ENCODE measurements at regions not wholly inside any gene's neighbourhood (a gene's known extent, or its start where the extent isn't known, plus 50 kb on each side); places are given as distances from the start of the nearest gene placed in this dataset.

DNA sequence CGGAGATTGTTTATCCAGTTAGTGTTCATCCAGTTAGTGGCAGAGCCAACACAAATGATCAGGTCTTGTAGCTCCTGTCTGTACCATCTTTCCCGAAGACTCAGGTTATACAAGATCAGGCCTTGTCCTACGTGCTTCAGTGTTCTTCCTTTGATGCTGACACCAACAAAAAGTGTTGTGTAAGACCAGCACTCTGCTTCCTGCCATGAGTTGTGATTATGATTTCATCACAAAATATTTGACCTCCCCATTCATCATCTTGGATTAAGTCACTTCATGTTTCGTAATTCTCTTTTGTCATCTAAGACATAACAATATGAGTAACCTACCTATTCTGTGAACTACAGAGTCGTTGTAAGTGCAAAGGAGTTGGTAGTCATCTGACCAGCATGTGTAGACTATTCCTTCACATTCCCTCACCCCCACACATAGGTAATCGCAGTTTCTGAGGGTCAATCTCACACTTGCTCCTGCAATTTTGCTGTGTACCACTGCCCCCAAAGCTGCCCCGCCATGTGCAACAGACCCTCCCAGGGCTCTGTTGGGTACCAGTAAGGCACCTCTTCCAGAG is 135.6 kb upstream of the SLC22A23 start:
- intact Hi-C loops (cut with micrococcal nuclease) = no loop called here
- H3K36me3 Mint-ChIP-seq = no peaks in the 10 kb centered on the region
- CTCF ChIA-PET = no interaction called here
- H3K27ac Mint-ChIP-seq = no peak overlapping the region
- no peak overlapping the region for H3K4me3 Mint-ChIP-seq
- H3K27me3 Mint-ChIP-seq = peaks cover 9% of the 10 kb centered on the region
- POLR2A ChIA-PET = no interaction called here
- H3K9me3 Mint-ChIP-seq = peaks cover 4% of the 10 kb centered on the region
- H3K4me1 Mint-ChIP-seq (ENCODE audit: low read depth) = no peaks in the 10 kb centered on the region
- DNase-seq = no peak

DNA sequence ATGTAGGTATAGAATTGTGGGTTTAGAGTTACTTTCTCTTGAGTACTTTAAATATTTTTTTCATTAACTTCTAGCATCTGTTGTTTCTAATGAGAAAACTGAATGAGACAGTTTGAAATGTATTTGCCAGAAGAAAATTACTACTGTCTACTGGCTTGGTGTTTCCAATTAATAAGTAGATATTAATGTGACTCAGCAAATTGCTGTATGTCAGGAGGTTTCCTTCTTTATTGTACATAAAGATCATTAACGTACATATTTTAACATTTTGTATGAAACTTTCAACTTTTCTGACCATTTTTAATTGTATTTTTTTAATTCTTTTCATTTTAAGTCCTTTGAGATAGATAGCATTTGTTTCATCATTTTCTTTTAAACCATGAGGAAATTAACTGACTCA is 135.1 kb upstream of the SLC22A23 start:
- peaks cover 8% of the 10 kb centered on the region for H3K9me3 Mint-ChIP-seq
- intact Hi-C loops (cut with micrococcal nuclease) = no loop called here
- no peak for DNase-seq
- peaks cover 13% of the 10 kb centered on the region for H3K27me3 Mint-ChIP-seq
- no peaks in the 10 kb centered on the region for H3K4me1 Mint-ChIP-seq (ENCODE audit: low read depth)
- H3K27ac Mint-ChIP-seq = no peak overlapping the region
- H3K36me3 Mint-ChIP-seq = peaks cover 4% of the 10 kb centered on the region
- CTCF ChIA-PET = no interaction called here
- no peak overlapping the region for H3K4me3 Mint-ChIP-seq
- POLR2A ChIA-PET = no interaction called here

DNA sequence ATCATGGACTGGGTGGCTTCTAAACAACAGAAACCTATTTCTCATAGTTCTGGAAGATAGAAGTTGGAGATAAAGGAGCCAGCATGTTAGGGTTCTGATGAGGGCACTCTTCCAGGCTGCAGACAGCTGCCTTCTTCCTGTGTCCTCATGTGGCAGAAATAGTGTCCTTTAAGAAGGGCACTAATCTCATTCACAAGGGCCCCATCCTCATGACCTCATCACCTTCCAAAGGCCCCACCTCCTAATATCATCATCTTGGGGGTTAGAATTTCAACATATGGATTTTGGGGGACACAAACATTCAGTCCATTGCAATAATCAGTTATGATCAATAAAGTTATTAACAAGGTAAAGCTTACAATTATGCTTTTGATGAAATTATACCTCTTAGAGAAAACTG is 130.8 kb upstream of the SLC22A23 start:
- ChIA-PET POLR2A (no interaction called here), CTCF (no interaction called here)
- Mint-ChIP-seq H3K9me3 (peaks cover 8% of the 10 kb centered on the region), H3K27ac (no peak overlapping the region), H3K4me3 (no peak overlapping the region), H3K27me3 (peaks cover 25% of the 10 kb centered on the region), H3K4me1 (ENCODE audit: low read depth) (no peaks in the 10 kb centered on the region), H3K36me3 (peaks cover 6% of the 10 kb centered on the region)
- DNase-seq = no peak
- intact Hi-C loops (cut with micrococcal nuclease) = no loop called here

DNA sequence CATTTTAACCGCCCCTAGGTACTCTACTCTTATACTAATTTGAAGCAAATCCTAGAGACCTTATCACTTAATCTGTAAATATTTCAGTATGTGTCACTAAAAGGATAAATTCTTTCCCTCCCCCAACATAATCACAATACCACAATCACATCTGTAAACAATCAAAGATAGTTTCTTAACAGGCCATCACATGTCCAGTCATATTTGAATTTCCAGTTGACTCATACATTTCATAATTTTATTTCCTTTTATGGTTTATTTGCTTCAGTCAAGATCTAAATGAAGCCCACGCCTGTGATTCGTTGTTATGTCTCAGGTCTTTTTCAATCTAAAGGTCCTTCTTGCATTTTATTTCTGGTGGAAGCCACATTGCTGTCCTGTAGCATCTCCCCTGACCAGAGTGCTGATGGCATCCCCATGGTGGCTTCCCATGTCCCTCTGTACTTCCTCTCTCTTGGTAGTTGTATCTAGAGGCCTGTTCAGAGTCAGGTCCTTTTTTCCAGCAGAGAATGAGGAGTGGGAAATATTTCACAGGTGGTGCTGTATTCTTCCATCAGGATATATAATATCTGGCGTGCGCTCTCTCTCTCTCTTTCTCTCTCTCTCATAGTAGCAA is 128.6 kb upstream of the SLC22A23 start:
- ChIA-PET POLR2A (no interaction called here), CTCF (no interaction called here)
- no peak for DNase-seq
- intact Hi-C loops (cut with micrococcal nuclease) = no loop called here
- peaks cover 6% of the 10 kb centered on the region for H3K36me3 Mint-ChIP-seq
- peaks cover 8% of the 10 kb centered on the region for H3K9me3 Mint-ChIP-seq
- no peak overlapping the region for H3K4me3 Mint-ChIP-seq
- no peak overlapping the region for H3K27ac Mint-ChIP-seq
- H3K27me3 Mint-ChIP-seq = peaks cover 29% of the 10 kb centered on the region
- H3K4me1 Mint-ChIP-seq (ENCODE audit: low read depth) = no peaks in the 10 kb centered on the region

DNA sequence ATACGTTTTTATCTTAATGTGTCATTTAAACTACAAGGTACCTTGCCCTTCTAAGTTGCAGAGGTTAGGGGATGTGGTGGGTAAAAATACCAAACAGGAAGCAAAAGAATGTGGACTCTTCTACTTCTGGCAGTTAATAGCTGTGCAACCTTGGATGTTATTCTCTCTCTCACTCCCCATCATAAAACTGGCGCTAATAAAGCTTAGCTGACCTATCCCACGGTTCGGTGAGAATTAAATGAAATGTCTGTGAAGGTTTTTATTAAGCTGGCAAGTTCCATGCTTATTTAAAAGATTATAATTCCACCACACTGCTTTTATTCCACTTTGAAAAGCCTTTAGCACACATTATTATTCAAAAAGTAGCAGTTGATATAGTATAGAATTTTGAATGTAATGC is 127.8 kb upstream of the SLC22A23 start:
- ChIA-PET POLR2A (no interaction called here), CTCF (no interaction called here)
- Mint-ChIP-seq H3K9me3 (peaks cover 8% of the 10 kb centered on the region), H3K4me1 (ENCODE audit: low read depth) (no peaks in the 10 kb centered on the region), H3K27me3 (peaks cover 26% of the 10 kb centered on the region), H3K27ac (no peak overlapping the region), H3K4me3 (no peak overlapping the region), H3K36me3 (peaks cover 6% of the 10 kb centered on the region)
- DNase-seq = no peak
- intact Hi-C loops (cut with micrococcal nuclease) = no loop called here

DNA sequence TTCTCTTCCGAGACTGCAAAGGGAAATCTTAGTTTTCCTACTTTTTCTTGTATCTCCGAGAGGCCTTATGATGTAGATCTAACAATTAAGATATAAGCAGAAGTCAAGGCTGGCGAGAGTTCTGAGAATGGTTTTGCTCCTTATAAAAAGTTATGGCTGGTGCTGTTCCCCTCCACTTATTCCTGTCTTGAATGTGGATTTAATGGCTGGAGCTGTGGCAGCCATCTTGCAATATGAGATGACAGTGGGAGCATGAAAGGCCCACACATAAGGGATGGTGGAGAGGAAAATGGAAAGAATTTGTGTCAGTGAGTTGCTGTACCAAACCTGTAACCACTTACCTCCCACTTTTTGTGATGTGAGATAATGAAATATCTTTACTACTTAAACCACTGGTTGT is 124.6 kb upstream of the SLC22A23 start:
- DNase-seq = no peak

DNA sequence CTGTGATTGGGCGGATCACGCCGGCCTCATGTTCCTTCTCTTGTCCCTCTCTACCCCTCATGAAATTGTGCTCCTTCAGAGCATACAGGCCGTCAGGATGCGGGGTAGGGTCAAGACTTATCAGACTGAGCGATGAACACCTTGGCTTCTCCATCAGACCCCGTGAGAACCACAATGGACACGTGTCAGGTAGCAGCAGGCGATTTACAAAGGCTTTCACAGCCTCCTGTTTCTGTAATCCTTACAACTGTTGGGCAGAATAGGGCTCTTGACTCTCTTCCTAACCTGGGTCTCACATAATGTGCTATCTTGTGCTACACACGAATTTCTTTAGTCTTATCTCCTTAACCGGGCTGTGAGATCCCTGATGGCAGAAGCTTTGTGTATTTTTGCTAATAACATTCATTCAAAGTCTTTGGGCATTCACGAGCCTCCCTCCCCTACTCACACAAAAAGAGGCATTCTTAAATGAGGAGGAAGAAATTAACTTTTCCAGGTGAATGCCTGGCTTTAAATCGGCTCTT is 122.9 kb upstream of the SLC22A23 start:
- H3K36me3 Mint-ChIP-seq = no peaks in the 10 kb centered on the region
- POLR2A ChIA-PET = no interaction called here

More for the DNA sequence above, 124.6 kb upstream of the SLC22A23 start:
- no peaks in the 10 kb centered on the region for H3K4me1 Mint-ChIP-seq (ENCODE audit: low read depth)
- no peak overlapping the region for H3K4me3 Mint-ChIP-seq
- peaks cover 18% of the 10 kb centered on the region for H3K27me3 Mint-ChIP-seq
- intact Hi-C loops (cut with micrococcal nuclease) = no loop called here
- H3K36me3 Mint-ChIP-seq = no peaks in the 10 kb centered on the region
- CTCF ChIA-PET = no interaction called here
- H3K9me3 Mint-ChIP-seq = no peaks in the 10 kb centered on the region
- no peak overlapping the region for H3K27ac Mint-ChIP-seq
- POLR2A ChIA-PET = no interaction called here

DNA sequence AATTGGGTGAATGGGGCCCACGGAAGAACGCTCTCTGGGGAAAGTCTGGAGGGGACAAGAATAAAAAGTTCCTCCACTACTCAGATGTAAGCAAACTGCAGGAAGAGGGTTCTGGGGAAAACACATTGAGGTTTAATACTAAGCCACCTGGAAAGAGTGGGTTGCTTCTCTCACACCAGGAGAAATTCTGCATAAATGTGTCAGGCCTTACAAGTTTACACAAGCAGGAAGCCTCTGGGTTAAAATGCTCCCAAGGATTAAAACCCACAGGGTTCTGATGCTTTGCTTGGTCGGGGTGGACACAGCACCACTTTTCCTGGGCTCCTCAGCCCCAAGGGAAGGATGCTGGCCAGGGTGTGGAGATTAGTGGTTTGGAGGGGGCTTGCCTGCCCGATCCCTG is 122.1 kb upstream of the SLC22A23 start:
- Mint-ChIP-seq H3K27ac (no peak overlapping the region), H3K27me3 (peaks cover 19% of the 10 kb centered on the region), H3K36me3 (no peaks in the 10 kb centered on the region), H3K4me3 (no peak overlapping the region), H3K9me3 (no peaks in the 10 kb centered on the region), H3K4me1 (ENCODE audit: low read depth) (no peaks in the 10 kb centered on the region)
- DNase-seq = no peak
- intact Hi-C loops (cut with micrococcal nuclease) = no loop called here
- ChIA-PET CTCF (no interaction called here), POLR2A (no interaction called here)

More for the DNA sequence above, 122.9 kb upstream of the SLC22A23 start:
- CTCF ChIA-PET = no interaction called here
- DNase-seq = no peak
- intact Hi-C loops (cut with micrococcal nuclease) = no loop called here
- H3K4me1 Mint-ChIP-seq (ENCODE audit: low read depth) = no peaks in the 10 kb centered on the region
- H3K9me3 Mint-ChIP-seq = no peaks in the 10 kb centered on the region
- no peak overlapping the region for H3K4me3 Mint-ChIP-seq
- peaks cover 18% of the 10 kb centered on the region for H3K27me3 Mint-ChIP-seq
- H3K27ac Mint-ChIP-seq = no peak overlapping the region

DNA sequence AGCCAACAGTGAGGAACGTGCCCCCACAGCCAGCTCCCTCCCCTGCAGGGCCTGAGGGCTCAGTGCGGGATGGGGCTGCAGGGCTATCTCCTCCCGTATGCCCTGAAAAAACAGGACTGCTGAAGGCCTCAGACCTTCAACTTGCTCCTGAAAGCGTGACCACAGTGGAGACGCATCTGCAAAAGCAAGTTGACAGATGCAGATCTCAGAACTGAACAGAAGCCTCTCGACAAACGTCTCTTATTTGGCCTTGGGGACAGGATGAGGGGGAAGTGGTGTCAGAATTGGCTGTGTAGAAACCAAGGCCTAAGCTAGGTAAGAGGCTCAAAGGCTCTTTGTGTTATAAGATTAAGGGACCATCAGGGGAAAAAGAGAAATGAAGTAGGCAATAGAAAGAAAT is 120.7 kb upstream of the SLC22A23 start:
- no peaks in the 10 kb centered on the region for H3K4me1 Mint-ChIP-seq (ENCODE audit: low read depth)
- no peaks in the 10 kb centered on the region for H3K9me3 Mint-ChIP-seq
- H3K4me3 Mint-ChIP-seq = no peak overlapping the region
- DNase-seq = no peak
- ChIA-PET CTCF (no interaction called here), POLR2A (no interaction called here)
- H3K27me3 Mint-ChIP-seq = peaks cover 12% of the 10 kb centered on the region
- intact Hi-C loops (cut with micrococcal nuclease) = no loop called here
- no peak overlapping the region for H3K27ac Mint-ChIP-seq
- no peaks in the 10 kb centered on the region for H3K36me3 Mint-ChIP-seq

DNA sequence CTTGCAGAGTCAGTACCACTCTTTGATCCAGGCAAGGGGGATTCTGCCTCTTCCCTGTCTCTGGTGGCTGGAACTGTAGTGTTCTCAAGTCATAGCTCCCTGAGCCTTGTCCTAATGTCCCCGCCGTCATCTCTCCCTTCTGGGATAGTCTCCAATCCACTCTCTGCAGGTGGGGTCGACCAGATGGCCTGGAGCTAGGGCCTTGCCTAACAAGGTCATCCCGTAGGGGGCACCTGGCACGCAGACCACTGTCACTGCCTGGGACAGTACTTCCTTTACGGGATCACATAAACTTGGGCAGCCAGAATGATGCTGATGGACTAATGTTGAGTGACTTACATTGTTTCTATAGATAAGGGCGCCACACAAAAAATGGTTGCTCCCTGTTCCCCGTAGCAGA is 118.9 kb upstream of the SLC22A23 start:
- intact Hi-C loops (cut with micrococcal nuclease) = no loop called here
- H3K9me3 Mint-ChIP-seq = no peaks in the 10 kb centered on the region
- DNase-seq = no peak
- ChIA-PET POLR2A (no interaction called here), CTCF (no interaction called here)
- H3K4me3 Mint-ChIP-seq = no peak overlapping the region
- no peak overlapping the region for H3K27ac Mint-ChIP-seq
- no peaks in the 10 kb centered on the region for H3K36me3 Mint-ChIP-seq
- peaks cover 7% of the 10 kb centered on the region for H3K27me3 Mint-ChIP-seq
- H3K4me1 Mint-ChIP-seq (ENCODE audit: low read depth) = no peaks in the 10 kb centered on the region

DNA sequence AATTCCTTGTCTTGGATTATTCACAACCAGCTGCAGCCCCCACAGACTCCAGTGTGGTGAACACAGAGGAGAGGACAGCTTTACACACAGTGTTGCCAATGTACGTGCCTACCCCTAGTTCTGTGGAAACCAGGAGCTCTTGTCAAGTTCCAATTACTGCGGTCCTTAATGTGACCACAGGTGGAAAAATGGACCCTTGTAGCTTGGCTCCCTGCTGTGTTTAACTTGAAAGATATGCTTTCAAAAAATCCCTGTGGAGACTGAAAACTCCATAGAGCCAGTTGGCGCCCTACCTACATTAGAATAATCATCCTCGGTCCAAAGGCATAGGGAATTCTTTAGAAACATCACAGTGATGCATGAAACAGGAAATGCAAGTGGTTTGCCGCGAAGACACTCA is 118.3 kb upstream of the SLC22A23 start:
- H3K9me3 Mint-ChIP-seq = no peaks in the 10 kb centered on the region
- no peaks in the 10 kb centered on the region for H3K4me1 Mint-ChIP-seq (ENCODE audit: low read depth)
- intact Hi-C loops (cut with micrococcal nuclease) = no loop called here
- no peak for DNase-seq
- peaks cover 9% of the 10 kb centered on the region for H3K27me3 Mint-ChIP-seq
- no peak overlapping the region for H3K27ac Mint-ChIP-seq
- POLR2A ChIA-PET = no interaction called here
- H3K36me3 Mint-ChIP-seq = no peaks in the 10 kb centered on the region
- CTCF ChIA-PET = no interaction called here
- no peak overlapping the region for H3K4me3 Mint-ChIP-seq

DNA sequence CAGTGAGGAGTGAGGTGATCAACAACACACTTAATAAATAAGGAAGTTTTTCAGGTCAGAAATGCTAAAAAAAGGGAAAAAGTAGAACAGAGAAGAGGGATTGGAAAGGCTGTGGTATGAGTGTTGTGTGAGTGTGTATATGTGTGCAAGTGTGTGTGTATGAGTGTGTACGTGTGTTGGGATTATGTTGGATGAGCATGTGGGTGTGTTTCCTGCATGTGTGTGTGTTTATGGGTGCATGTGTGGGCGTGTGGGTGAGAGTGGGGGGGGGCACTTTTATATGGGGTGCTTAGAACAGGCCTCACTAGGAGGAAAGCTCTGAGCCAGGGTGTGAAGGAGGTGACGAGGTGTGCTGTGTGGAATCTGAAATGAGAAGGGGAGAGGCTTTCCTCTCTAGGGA is 116.8 kb upstream of the SLC22A23 start:
- intact Hi-C loops (cut with micrococcal nuclease) = no loop called here
- no peak for DNase-seq
- H3K4me1 Mint-ChIP-seq (ENCODE audit: low read depth) = no peaks in the 10 kb centered on the region
- ChIA-PET POLR2A (no interaction called here), CTCF (no interaction called here)
- no peaks in the 10 kb centered on the region for H3K36me3 Mint-ChIP-seq
- no peak overlapping the region for H3K4me3 Mint-ChIP-seq
- peaks cover 9% of the 10 kb centered on the region for H3K27me3 Mint-ChIP-seq
- no peaks in the 10 kb centered on the region for H3K9me3 Mint-ChIP-seq
- H3K27ac Mint-ChIP-seq = no peak overlapping the region

DNA sequence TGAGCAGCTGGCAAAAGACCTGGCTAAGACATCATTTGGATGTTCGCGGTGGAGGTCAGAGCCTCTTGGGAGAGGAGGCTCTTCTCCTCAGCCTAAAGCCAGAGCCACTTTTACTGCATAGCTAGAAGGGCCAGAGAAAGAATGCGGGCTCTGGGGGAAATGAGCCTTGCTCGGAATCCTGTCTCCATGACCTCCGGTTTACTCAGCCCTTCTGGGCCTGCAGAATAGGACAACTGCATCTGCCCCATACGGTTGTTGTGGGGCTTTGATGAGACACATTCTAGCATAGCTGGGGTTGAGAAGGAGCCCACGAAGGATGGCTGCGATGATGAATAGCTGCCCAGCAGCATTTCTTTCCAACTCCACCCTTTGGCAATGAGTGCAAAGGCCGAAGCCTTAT is 115.0 kb upstream of the SLC22A23 start:
- POLR2A ChIA-PET = no interaction called here
- H3K27me3 Mint-ChIP-seq = peaks cover 9% of the 10 kb centered on the region
- no peak overlapping the region for H3K4me3 Mint-ChIP-seq
- CTCF ChIA-PET = no interaction called here
- intact Hi-C loops (cut with micrococcal nuclease) = no loop called here
- no peaks in the 10 kb centered on the region for H3K9me3 Mint-ChIP-seq
- DNase-seq = no peak
- no peaks in the 10 kb centered on the region for H3K4me1 Mint-ChIP-seq (ENCODE audit: low read depth)
- H3K36me3 Mint-ChIP-seq = no peaks in the 10 kb centered on the region
- no peak overlapping the region for H3K27ac Mint-ChIP-seq

Data from activated CD4-positive, alpha-beta memory T cell treated with anti-CD3 and anti-CD28 coated beads for 36 hours (primary cell).